ENCODE measurements at regions not wholly inside any gene's neighbourhood (a gene's known extent, or its start where the extent isn't known, plus 50 kb on each side); places are given as distances from the start of the nearest gene placed in this dataset.

GRCh38 chr3:182369861-182370260, 423.4 kb upstream of the ATP11B start:
- no peaks in the 10 kb centered on the region for H4K20me1 ChIP-seq (ENCODE audit: control insufficient read depth, insufficient read depth, low read length, poor library complexity, severe bottlenecking)
- no peak overlapping the region for H3K4me2 ChIP-seq (replicated peaks; ENCODE audit: low read depth, low read length, poor library complexity, severe bottlenecking)
- H3K27me3 Mint-ChIP-seq = peaks cover 4% of the 10 kb centered on the region
- H3K27ac Mint-ChIP-seq = no peak overlapping the region
- H3K4me3 Mint-ChIP-seq = no peak overlapping the region
- DNase-seq = no peak
- no peak overlapping the region for H3K9ac ChIP-seq (ENCODE audit: low read length)
- no CpG with 5 or more reads among the region's 1 CpG for WGBS (ENCODE audit: insufficient coverage)
- no peak overlapping the region for H3K4me3 ChIP-seq (ENCODE audit: control extremely low read depth in 1 of 5, extremely low read depth in 1 of 5, insufficient read depth in 1 of 5, low read depth in 2 of 5, low read length in 4 of 5)
- no peaks in the 10 kb centered on the region for H3K4me1 ChIP-seq (ENCODE audit: control insufficient read depth in 2 of 2, insufficient read depth in 2 of 2, low read length in 2 of 2)
- TF ChIP-seq EZH2 (IDR thresholded peaks at IDR 0.05; ENCODE audit: borderline replicate concordance, insufficient read depth, low read depth, low read length, poor library complexity, severe bottlenecking) = no peak
- TF ChIP-seq CTCF (IDR thresholded peaks at IDR 0.05) = no peak
- intact Hi-C loops (cut with micrococcal nuclease) = no loop called here
- CTCF ChIA-PET = interaction anchor here (0.6 kb wide), 1 partner anchor 347 kb away, joined by 7 read pairs; no protein-coding TSS in a partner anchor
- H2AFZ ChIP-seq (ENCODE audit: insufficient read depth, low read depth, low read length, poor library complexity, severe bottlenecking) = no peak overlapping the region
- no peaks in the 10 kb centered on the region for H3K36me3 ChIP-seq (replicated peaks in 1 of 2; ENCODE audit: control extremely low read depth in 1 of 2, control insufficient read depth in 1 of 2, extremely low read depth in 1 of 2, insufficient read depth in 2 of 2, low read length in 1 of 2)
- H3K4me1 Mint-ChIP-seq = no peaks in the 10 kb centered on the region
- H3K27me3 ChIP-seq (replicated peaks in 1 of 4; ENCODE audit: control extremely low read depth in 1 of 4, control insufficient read depth in 3 of 4, insufficient read depth in 4 of 4, low read length in 3 of 4) = no peaks in the 10 kb centered on the region
- no peaks in the 10 kb centered on the region for H3K79me2 ChIP-seq (ENCODE audit: control insufficient read depth, insufficient read depth, low read length)
- POLR2A ChIA-PET = no interaction called here
- H3K9me3 ChIP-seq (ENCODE audit: control extremely low read depth in 1 of 3, control insufficient read depth in 2 of 3, insufficient read depth in 1 of 3, low read length in 2 of 3) = no peaks in the 10 kb centered on the region
- H3K9me3 Mint-ChIP-seq (ENCODE audit: insufficient read depth) = no peaks in the 10 kb centered on the region
- ATAC-seq (ENCODE audit: low read depth) = no peak
- H3K27ac ChIP-seq (ENCODE audit: low read length in 2 of 2) = no peak overlapping the region

- CTCF ChIA-PET = no interaction called here
- ATAC-seq (ENCODE audit: low read depth) (no peak), DNase-seq (no peak)
- H3K9ac ChIP-seq (ENCODE audit: low read length) = no peak overlapping the region
- no peaks in the 10 kb centered on the region for H3K4me1 ChIP-seq (ENCODE audit: control insufficient read depth in 2 of 2, insufficient read depth in 2 of 2, low read length in 2 of 2)
- no peak overlapping the region for H2AFZ ChIP-seq (ENCODE audit: insufficient read depth, low read depth, low read length, poor library complexity, severe bottlenecking)
- Mint-ChIP-seq H3K27me3 (peaks cover 4% of the 10 kb centered on the region), H3K27ac (no peak overlapping the region), H3K4me1 (no peaks in the 10 kb centered on the region), H3K4me3 (no peak overlapping the region), H3K9me3 (ENCODE audit: insufficient read depth) (no peaks in the 10 kb centered on the region)
- H3K9me3 ChIP-seq (ENCODE audit: control extremely low read depth in 1 of 3, control insufficient read depth in 2 of 3, insufficient read depth in 1 of 3, low read length in 2 of 3) = no peaks in the 10 kb centered on the region
- H4K20me1 ChIP-seq (ENCODE audit: control insufficient read depth, insufficient read depth, low read length, poor library complexity, severe bottlenecking) = no peaks in the 10 kb centered on the region
- no peak overlapping the region for H3K27ac ChIP-seq (ENCODE audit: low read length in 2 of 2)
- no peak overlapping the region for H3K4me3 ChIP-seq (ENCODE audit: control extremely low read depth in 1 of 5, extremely low read depth in 1 of 5, insufficient read depth in 1 of 5, low read depth in 2 of 5, low read length in 4 of 5)
- TF ChIP-seq EZH2 (IDR thresholded peaks at IDR 0.05; ENCODE audit: borderline replicate concordance, insufficient read depth, low read depth, low read length, poor library complexity, severe bottlenecking) = no peak
- TF ChIP-seq CTCF (IDR thresholded peaks at IDR 0.05) = no peak
- no peaks in the 10 kb centered on the region for H3K27me3 ChIP-seq (replicated peaks in 1 of 4; ENCODE audit: control extremely low read depth in 1 of 4, control insufficient read depth in 3 of 4, insufficient read depth in 4 of 4, low read length in 3 of 4)
- H3K4me2 ChIP-seq (replicated peaks; ENCODE audit: low read depth, low read length, poor library complexity, severe bottlenecking) = no peak overlapping the region
- intact Hi-C loops (cut with micrococcal nuclease) = no loop called here
- H3K79me2 ChIP-seq (ENCODE audit: control insufficient read depth, insufficient read depth, low read length) = no peaks in the 10 kb centered on the region
- H3K36me3 ChIP-seq (replicated peaks in 1 of 2; ENCODE audit: control extremely low read depth in 1 of 2, control insufficient read depth in 1 of 2, extremely low read depth in 1 of 2, insufficient read depth in 2 of 2, low read length in 1 of 2) = no peaks in the 10 kb centered on the region
- WGBS (ENCODE audit: insufficient coverage) = no CpG with 5 or more reads among the region's 1 CpG
- POLR2A ChIA-PET = no interaction called here
These were observed 422.4 kb upstream of the ATP11B start for GRCh38 chr3:182370949-182371348.
